Stimulated activated CD4-positive, alpha-beta T cell treated with anti-CD3 and anti-CD28 coated beads, TNF-alpha, amount 100 ng/mL, for 48 hours (primary cell): ENCODE measurements at regions not wholly inside any gene's neighbourhood (a gene's known extent, or its start where the extent isn't known, plus 50 kb on each side); places are given as distances from the start of the nearest gene placed in this dataset.

Experiments used
- DNase-seq, 3 donors: peaks; one replicate each; pipeline ENCODE4 v3.0.0-alpha.2; 2020; ENCODE audit warnings: low read depth in 3 of 3

DNA sequence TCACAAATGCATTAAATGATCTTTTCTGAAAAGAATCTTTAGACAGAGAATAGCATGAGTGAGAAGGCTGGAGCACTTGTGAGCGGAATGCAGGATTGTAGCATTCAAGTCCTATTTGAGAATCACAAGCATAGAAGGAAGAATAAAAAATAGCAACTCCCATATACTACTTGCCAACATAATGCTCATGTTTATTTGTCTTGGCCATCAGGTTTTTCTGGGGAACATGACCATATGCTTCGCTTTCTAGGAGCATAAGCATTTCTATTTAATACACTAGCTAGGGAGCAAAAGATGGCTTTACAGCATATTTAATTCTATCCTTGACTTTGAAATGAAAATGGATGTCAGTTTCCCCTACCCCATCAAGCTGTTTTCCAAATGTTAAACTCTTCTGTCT is 170.3 kb upstream of the MITF start:
- DNase-seq, result no peak

DNA sequence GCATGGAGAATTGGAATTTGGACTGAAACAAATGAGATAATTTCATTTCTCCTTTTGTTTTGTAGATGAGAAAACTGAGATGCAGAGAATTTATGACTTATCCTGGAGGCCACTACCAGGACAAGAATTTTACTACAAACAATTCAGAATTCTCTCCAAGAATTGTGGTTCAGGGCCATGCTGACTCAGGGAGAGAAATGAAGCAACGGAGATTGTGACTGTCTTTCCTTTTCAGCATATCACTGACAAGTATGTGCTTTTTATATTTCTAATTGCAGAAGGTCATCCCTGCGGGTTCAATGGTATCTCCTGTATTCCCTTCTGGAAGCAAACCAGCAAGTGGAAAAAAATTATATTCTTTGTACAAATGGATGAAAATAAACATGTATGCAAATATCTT is 170.8 kb upstream of the MITF start:
- DNase-seq, result no peak

DNA sequence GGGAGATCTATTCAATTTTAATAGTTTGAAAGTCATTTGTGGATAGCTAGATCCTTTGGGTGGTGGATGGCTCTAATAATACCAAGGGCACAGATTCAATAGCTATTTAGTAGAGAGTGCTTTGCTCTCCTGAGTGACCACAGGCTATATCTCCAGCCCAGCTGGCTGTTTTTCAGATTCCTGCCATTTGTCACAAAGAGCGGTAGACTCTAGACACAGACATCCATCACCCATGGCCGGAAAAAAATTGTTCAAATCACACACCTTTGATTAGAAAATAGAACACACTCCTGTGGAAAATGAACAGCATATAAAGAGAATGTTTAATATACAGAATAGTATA is 171.6 kb upstream of the MITF start:
- no peak for DNase-seq

DNA sequence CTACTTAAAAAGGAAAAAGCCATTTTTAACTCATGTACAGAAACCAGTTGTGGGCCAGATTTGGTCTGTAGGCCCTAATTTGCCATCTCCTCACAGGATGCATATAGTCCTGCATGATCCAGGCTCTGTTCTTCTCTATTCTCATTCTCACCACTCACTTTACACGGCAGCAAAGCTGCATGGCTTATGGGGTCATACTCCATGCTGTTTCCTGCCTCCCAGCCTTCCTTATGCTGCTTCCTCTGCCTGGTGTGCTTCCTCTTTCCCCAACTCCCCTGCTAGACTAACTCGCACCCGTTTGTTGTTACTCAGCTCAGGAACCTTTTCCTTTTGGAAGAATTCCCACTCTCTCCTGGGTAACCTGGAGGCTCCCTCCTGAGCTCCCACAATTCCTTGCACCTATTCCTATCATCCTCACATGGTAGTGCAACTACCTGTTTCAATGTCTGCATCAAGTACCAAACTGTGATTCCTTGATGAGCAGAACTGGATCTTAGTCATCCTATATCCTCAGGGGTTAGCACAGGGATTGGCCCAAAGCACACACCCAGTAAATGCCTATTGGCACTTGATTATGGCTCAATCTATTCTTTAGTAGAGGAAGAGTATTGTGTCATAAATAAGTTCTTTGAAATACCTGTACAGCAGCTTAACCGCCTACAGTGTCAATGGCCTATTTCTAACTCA is 172.1 kb upstream of the MITF start:
- no peak for DNase-seq

DNA sequence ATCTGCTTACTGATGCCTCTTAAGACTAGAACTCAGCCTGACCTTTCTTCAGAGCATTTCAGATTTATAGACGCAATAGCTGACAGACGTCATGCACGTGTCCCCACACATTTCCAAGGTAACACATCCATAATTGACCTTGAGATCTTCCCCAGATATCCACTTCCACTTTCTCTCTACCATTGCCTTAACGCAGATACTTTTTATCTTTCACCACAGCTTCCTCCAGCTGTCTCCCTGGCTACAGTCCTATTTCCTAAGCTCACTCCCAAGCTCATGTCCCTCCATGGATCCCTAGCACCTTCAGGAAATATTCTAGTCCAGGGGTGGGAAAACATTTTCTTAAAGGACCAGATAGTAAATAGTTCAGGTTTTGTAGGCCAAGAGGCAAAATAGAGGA is 173.0 kb upstream of the MITF start:
- no peak for DNase-seq

DNA sequence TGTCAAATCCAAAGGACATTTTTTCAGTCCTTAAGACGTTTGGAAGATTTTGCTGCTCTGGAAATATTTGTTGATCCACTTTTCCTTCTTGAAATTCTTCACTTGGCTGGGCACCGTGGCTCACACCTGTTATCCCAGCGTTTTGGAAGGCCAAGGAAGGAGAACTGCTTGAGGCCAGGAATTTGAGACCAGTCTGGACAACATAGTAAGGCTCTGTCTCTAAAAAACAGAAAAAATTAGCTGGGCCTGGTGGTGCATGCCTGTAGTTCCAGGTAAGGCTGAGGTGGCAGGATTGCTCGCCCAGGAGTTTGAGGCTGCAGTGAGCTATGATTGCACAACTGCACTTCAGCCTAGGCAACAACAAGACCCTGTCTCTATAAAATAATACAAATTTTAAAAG is 173.9 kb upstream of the MITF start:
- no peak for DNase-seq

DNA sequence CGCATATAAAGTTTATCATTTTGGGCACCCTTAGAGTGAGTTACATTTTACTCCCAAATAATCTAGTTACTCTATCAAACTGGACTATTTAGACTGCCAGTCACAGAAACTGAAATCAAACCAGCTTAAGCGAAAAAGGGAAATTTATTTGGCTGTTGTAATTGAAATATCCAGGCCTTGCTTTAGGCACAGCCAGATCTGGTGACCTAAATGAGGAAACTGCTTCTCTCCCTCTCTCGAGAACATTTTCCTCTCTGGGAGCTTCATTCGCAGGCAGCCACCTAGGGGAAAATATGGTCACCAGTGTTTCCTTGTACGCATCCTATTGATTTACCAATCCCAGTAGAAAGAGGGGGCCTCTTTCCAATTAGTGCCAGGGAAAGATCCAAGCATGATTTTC is 175.3 kb upstream of the MITF start:
- DNase-seq, result no peak

DNA sequence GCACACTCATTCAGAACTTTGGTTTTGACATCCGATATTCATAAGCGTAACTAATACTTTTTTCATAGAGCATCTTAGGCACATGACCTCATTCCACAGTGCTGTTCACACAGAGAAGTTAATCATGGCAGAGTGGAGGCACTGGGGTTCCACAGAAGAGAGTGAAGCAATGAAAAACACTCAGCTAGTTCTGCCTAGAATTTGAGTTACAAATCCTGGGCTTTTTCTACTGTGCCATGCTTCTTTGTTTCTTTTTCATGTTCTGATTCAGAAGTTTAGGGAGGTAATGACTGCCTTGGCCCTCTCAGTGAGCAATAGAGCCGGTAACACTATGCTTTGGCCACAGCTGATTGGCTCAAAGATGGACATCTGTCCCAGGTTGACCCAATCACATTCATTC is 176.1 kb upstream of the MITF start:
- no peak for DNase-seq

DNA sequence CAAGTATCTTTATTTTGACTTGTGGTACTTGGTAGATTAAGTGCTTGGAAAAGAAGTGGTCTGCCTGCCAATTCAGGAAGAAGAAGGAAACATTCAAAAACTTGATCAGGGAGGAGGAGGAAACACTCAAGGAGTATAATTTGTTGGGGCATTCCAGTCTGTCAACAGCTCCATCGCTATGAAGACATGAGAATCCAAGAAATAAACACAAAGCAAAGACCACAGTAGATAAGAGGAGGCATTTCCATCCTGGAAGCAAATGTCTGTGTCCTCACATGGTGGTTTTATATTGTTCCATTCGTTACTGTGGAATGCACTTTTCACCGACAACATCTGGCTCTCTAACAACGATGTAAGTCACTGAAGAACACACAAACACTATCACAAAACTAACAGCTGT is 176.1 kb upstream of the FRMD4B start:
- DNase-seq, result no peak

DNA sequence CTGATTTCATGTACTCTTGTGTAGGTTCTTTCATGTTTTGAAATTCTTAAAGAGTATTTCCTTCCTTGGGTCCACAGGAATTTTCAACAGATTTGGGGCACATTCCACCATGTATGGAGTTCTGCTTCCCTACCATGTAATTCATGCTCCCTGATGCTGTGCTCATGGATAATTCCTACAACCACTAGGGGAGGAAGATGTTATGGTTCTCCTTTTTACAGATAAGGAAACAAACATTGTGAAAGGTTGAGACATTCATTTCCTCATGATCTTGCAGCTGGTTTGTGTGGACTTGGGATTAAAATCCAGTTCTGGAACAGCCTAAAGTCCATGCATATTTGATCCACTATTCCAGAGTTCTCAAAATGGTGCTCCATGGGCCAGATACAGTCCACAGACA is 174.9 kb upstream of the FRMD4B start:
- no peak for DNase-seq

DNA sequence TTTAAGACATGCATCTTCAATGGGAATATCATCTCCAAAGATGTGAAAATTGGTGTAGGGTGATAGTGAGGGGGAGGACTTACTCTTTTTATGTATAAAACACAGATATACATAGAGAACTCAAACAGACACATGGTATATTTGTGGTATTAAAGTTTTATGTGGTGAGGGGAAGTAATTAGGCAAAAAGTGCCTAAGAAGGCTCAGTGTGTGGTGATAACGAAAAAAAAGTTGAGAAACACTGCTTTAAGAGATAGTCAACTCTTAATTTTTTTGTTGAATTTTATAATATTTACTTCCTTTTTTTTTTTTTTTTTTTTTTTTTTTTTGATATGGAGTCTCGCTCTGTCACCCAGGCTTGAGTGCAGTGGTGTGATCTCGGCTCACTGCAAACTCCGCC is 174.2 kb upstream of the FRMD4B start:
- no peak for DNase-seq

DNA sequence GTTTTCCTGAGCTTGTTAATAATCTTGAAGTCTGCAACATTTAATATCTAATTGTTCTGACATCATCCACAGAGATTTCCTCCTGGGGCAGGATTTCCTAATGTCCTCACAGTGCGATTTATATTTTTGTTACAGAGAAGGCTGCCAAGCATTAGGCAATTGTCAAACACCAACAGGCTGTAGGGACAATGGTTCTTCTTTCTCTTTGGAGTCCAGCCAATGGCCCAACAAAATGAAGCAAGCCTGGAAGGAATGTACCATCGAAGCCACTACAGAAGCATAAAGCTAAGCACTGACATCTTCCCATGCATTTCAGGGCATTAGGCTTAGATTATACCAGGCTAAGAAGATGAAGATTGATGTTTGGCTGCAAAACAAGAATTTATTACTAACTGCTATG is 173.0 kb upstream of the FRMD4B start:
- no peak for DNase-seq

DNA sequence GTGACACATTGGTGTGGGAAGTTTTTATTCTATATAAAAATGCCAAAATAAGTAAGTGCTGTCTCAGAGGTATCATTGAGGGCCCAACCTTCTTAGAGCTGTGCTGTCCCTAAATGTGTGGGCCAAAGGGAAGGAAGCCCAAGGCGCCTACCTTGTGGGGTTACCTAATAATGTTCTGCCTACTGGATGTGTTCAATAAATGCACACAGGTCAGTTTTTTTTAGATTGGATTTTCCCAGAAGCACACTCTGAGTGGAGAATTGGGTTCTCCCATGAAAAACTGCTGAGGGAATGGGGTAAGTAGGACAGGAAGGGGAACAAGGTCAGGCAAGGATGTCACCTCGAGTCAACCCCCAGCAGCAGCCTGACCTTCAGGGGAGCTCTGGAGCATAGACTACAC is 168.7 kb upstream of the FRMD4B start:
- no peak for DNase-seq

DNA sequence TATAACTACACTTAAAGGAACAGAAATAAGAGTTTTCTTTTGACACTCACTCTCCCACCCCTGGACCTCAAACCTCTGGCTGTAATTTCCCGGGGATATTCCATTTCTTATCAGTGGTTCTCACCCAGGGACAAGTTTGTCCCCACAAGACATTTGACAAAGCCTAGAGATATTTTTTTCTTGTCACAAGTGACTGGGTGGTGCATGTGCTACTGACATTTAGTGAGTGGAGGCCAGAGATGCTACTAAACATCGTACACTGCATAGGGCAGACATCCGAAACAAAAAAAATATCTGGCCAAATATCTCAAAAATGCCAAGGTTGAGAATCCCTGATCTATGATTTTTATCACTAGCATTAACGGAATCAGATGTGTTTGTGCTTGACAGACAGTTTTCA is 168.0 kb upstream of the FRMD4B start:
- DNase-seq, result no peak

DNA sequence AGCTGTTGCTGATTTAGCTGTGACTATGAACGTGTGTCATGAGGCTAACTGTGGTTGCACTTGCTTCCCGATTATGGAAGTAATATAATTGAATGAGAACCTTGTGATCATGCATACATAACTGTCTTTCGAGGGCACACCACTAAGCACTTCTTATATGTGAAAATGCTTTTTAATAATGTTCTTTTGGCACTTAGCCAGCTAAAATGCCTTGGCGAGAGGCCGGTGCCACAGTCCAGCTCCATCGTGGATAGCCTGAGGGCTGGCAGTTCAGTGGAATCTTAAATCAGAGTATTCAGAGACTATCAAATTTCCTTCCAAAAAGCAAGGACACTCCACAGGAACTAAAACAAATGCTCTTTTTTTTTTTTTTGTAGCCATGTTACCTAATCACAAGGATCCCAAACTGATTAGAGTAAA is 161.6 kb upstream of the FRMD4B start:
- no peak for DNase-seq

DNA sequence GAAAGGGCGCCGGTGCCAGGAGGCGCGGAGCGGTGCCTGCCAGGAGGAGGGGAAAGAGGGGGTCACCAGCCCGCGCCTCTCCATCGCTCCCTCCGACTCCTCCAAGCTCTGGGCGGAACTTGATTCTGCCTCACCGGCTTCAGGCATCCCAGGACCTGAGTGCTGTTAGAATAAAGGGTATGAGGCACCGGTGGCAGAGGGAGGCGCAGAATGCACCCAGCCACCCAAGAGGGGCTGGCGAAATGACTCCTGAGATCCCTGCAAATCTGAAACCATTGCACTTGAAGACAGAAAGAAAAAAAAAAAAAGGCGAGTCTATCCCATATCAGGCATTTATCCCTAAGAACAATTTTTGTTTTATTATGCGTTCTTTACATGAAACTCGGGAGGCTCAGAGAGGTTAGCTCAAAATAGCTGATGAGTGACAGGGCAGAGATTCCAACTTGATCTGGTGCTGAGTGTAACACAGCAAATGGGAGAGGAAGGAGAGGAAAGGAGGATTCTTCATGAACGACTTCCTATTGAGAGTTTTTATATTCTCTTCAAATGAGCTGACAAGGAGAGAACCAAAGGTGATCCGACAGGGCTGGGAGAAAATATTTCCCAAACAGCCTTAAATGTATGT is 157.0 kb upstream of the FRMD4B start:
- no peak for DNase-seq

DNA sequence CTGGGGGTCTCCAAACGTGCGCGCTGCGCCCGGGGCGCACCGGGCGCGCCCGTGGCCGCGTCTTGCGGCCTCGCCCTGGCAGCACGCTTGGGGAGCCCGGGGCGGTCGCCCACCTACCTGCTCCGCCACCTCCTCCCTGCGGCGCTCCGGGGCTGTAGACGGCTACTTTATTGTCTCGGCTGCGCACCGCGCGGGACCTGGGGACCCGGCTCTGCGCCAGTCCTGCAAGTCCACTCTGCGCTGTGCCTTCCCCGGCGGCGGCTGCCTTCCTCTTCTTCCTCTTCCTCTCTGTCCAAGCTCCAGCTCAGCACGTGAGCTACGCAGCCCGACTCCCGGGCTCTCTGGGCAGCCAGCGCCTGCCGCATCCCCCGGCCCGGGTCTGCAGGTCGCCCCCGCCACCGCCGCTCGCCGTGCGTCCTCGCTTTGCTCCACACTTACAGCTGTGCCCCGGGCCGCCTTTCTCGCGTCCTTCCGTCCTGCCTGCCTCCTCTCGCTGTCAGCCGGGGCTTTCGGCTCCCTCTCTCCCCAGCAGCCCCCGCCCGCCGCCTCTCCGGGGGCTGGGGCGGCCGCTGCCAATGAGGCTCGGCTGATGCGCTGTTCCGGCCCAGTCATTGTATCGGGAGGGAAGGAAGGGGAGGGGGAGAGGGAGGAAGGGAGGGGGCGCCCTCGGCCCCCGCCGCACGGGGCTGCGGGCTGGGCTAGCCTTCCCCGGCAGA is 156.4 kb upstream of the FRMD4B start:
- no peak for DNase-seq

DNA sequence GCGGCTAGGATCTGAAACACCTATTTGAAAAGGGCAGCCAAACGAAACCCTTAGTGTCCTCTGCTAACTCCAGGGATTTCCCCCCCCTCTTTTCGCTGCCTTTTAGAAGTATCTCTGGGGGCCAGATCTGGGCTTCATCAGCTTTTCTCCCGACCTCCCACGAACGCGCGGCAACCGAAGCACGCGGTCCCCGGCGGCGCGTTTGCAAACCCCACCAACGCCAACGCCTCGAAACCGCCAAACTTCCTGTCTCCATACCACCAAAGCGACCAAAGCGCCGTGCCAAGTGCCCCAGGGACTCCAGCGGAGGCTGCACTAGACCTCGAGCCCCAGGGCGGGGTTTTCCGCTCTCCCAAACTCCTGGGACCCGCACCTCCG is 155.8 kb upstream of the FRMD4B start:
- DNase-seq, result no peak

DNA sequence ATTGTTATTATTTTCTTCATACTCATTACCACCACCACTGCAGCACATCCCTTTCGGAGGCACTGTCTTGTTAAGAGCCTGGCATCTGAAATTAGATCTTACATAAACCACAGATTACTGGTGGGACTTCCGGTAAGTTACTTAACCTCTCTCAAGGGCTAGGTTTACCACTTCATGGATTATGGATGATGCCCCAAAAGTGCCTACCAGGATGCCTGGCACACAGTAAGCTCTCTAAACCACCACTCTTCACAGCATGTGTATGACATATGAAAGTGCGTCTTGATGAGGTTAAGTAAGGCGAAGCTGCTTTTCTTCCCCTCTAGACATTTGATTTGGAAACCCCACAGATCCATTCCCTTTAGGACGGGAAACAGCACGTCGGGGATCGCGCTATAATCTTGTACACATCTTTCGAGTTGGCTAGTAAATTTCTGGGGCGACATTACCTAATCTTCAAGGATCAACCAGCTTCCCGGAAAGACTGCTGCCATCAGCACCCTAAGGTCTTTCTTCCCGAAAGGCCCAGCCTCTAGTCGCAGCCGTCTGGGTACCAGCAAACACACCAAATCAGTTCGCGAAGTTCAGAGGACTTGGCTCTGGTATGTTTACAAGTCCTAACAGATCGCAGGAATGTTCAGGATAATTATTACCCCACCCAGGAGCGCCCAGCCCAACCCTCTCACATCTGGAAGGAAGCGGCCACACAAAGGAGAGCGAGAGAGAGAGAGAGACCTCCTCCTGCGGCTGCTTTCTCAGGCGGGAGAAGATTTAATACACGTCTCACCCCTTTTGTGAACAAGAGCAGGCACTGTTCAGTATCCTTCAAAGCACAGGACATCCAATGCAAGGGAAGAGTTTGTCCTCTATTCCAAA is 155.1 kb upstream of the FRMD4B start:
- no peak for DNase-seq

DNA sequence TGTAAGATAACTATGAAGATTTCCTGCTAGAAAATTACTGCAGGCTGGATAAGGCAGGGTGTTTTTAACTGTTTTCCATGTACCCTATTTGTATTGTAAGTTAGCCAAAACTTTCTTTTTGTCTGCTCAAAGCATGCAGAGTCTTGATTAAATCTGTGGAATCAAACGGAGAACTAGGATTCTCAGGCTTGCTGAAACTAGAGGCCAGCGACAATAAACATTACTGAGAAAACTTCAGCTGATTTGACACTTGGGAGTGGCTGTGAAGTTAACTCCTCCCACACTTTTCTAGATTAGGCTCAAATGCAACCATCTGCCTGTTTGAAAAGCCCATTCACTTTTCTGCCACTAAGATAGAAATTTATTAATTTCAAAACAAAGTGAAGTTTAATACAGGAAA is 153.2 kb upstream of the FRMD4B start:
- no peak for DNase-seq

DNA sequence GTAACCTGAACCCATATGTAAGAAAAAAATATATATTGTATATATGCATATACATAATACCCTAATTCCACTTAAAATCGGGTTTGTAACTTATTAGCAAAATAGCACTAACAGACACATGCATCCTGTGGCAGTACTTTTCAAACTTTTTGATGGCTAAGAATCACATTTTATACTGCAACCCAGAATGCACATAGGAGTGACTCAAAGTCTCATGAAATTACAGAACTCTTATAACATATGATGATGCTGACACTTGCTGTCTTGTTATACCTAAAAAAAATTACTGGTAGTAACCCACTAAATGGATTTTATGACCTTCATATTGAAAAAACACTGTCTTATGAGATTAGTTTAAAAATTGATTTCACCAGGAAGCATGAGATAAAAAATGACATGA is 152.4 kb upstream of the FRMD4B start:
- no peak for DNase-seq

DNA sequence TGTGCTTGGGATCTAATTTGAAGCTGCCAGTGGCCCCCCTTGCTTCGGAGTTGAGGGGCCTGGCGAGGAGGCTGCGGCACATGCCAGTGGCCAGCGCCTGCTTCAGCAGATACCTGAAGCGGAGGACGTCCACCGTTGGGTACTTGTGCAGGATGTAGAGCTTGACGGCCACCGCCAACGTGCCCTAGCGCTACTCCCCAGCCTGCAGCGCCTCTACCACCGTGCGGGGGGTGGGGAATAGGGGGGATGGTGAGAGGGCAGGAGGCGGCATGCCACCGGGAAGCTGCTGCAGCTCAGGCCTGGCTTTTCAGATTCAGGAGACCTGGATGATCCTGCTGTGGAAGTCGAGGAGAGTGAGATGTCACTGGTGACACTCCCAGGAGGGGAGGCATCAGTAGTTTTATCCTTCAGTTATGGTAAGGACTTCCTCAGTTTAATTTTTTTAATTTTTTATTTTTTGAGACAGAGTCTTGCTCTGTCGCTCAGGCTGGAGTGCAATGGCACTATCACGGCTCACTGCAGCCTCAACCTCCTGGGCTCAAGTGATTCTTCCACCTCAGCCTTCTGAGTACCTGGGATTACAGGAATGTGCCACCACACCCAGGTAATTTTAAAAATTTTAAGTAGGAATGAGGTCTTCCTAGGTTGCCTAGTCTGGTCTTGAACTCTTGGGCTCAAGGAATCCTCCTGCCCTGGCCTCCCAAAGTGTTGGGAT is 150.6 kb upstream of the FRMD4B start:
- no peak for DNase-seq
